ENCODE measurements at regions not wholly inside any gene's neighbourhood (a gene's known extent, or its start where the extent isn't known, plus 50 kb on each side); places are given as distances from the start of the nearest gene placed in this dataset.
"Not testable (repeated sequence)": the region's sequence is repeated elsewhere in the genome, so short reads cannot be mapped to it uniquely, and the experiment has no call there.

GRCh38 chr9:38170155-38170554, 101.1 kb upstream of the SHB start:
- H3K4me3 ChIP-seq (ENCODE audit: low read length); H3K36me3 ChIP-seq (ENCODE audit: control insufficient read depth, insufficient read depth, low read length); H3K27me3 Mint-ChIP-seq (ENCODE audit: low read depth in 2 of 2); H3K27ac Mint-ChIP-seq; H3K36me3 Mint-ChIP-seq; H3K4me1 Mint-ChIP-seq; H3K4me1 ChIP-seq (ENCODE audit: control insufficient read depth, insufficient read depth, low read length); H3K9me3 ChIP-seq (ENCODE audit: control insufficient read depth, insufficient read depth, low read length); H3K27ac ChIP-seq (ENCODE audit: low read length); intact Hi-C loops (cut with micrococcal nuclease); H3K27me3 ChIP-seq (ENCODE audit: control insufficient read depth, insufficient read depth, low read length); ATAC-seq; H3K4me3 Mint-ChIP-seq; DNase-seq: not testable (repeated sequence)
- WGBS (ENCODE audit: insufficient coverage), result 94% methylated on average over 6 of the region's 6 CpGs
- H3K9me3 Mint-ChIP-seq, result peaks cover 7 to 14% of the 10 kb centered on the region in 2 donors

DNA sequence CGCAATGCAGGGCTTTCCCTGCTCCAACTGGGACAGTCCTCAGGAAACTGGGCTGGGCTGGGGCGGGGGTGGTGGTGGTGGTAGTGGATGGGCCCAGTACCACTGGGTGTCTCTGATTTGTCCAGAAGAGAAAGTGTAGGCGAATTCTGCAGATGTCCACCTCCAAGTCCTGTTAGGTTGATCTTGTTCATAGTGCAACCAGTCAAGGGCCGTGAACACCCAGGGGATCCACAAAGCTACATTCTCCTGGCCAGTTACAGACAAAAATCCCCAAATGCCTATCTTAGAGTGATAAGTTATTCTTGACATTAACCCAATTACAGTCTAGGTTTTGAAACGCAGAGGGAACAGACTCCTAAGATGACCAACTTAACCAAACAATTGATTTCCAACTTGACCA, 97.5 kb upstream of the SHB start:
- H3K27me3 Mint-ChIP-seq (ENCODE audit: low read depth in 2 of 2), result peaks cover 0 to 5% of the 10 kb centered on the region in 2 donors
- Histone ChIP-seq H3K4me3 (ENCODE audit: low read length) (no peak overlapping the region), H3K27me3 (ENCODE audit: control insufficient read depth, insufficient read depth, low read length) (no peaks in the 10 kb centered on the region), H3K4me1 (ENCODE audit: control insufficient read depth, insufficient read depth, low read length) (no peaks in the 10 kb centered on the region), H3K27ac (ENCODE audit: low read length) (no peak overlapping the region), H3K36me3 (ENCODE audit: control insufficient read depth, insufficient read depth, low read length) (no peaks in the 10 kb centered on the region), H3K9me3 (ENCODE audit: control insufficient read depth, insufficient read depth, low read length) (peaks cover 5% of the 10 kb centered on the region)
- WGBS (ENCODE audit: insufficient coverage), result 88% methylated on average over 5 of the region's 5 CpGs
- peaks cover 7 to 12% of the 10 kb centered on the region in 2 donors for H3K9me3 Mint-ChIP-seq
- no peak for TF ChIP-seq CTCF (IDR thresholded peaks at IDR 0.05)
- no peak overlapping the region for H3K27ac Mint-ChIP-seq
- ATAC-seq (no peak), DNase-seq (no peak)
- H3K4me3 Mint-ChIP-seq, result no peak overlapping the region
- intact Hi-C loops (cut with micrococcal nuclease), result no loop called here
- peaks cover 0 to 9% of the 10 kb centered on the region in 2 donors for H3K4me1 Mint-ChIP-seq
- H3K36me3 Mint-ChIP-seq, result peaks cover 7% of the 10 kb centered on the region

GRCh38 chr9:38164659-38165221, 95.7 kb upstream of the SHB start:
- Histone ChIP-seq H3K27ac (ENCODE audit: low read length) (no peak overlapping the region), H3K27me3 (ENCODE audit: control insufficient read depth, insufficient read depth, low read length) (no peaks in the 10 kb centered on the region), H3K9me3 (ENCODE audit: control insufficient read depth, insufficient read depth, low read length) (no peaks in the 10 kb centered on the region), H3K4me1 (ENCODE audit: control insufficient read depth, insufficient read depth, low read length) (no peaks in the 10 kb centered on the region), H3K4me3 (ENCODE audit: low read length) (no peak overlapping the region), H3K36me3 (ENCODE audit: control insufficient read depth, insufficient read depth, low read length) (no peaks in the 10 kb centered on the region)
- WGBS (ENCODE audit: insufficient coverage), result 16% methylated on average over 9 of the region's 9 CpGs
- peaks cover 3% of the 10 kb centered on the region for H3K36me3 Mint-ChIP-seq
- H3K27ac Mint-ChIP-seq, result no peak overlapping the region
- peaks cover 0 to 9% of the 10 kb centered on the region in 2 donors for H3K4me1 Mint-ChIP-seq
- no peak for TF ChIP-seq CTCF (IDR thresholded peaks at IDR 0.05)
- intact Hi-C loops (cut with micrococcal nuclease), result loop anchor here (5.0 kb wide), 2 partner anchors 93 to 252 kb away; no protein-coding TSS in a partner anchor
- H3K9me3 Mint-ChIP-seq, result peaks cover 2 to 3% of the 10 kb centered on the region in 2 donors
- H3K4me3 Mint-ChIP-seq, result no peak overlapping the region
- DNase-seq, result peak in 1 of 2 donors; percentile 9
- no peak for ATAC-seq
- peaks cover 0 to 7% of the 10 kb centered on the region in 2 donors for H3K27me3 Mint-ChIP-seq (ENCODE audit: low read depth in 2 of 2)

DNA sequence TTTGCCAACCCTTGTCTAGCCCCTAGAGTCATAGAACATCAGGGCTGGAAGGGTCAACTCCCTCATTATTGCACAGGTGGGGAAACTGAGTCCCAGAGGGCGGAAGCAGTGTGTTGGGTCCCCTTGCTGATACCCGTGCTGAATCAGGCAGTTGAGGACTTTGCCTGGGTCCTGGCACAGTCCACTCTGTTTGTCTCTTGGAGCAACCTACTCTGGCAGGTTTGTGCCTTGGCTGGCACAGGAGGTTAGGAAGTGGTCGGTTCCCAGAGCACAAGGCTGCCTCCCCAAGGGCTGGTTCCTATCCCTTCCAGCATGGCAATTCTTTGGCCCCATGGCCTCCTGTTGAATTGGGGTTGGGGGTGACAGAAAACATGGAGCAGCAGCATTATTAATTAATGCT, 94.5 kb upstream of the SHB start:
- Mint-ChIP-seq H3K9me3 (no peaks in the 10 kb centered on the region), H3K27me3 (ENCODE audit: low read depth in 2 of 2) (peaks cover 0 to 6% of the 10 kb centered on the region in 2 donors), H3K36me3 (no peaks in the 10 kb centered on the region), H3K4me1 (peaks cover 0 to 9% of the 10 kb centered on the region in 2 donors), H3K4me3 (no peak overlapping the region), H3K27ac (no peak overlapping the region)
- no peak overlapping the region for H3K4me3 ChIP-seq (ENCODE audit: low read length)
- ATAC-seq, result no peak
- TF ChIP-seq CTCF (IDR thresholded peaks at IDR 0.05), result no peak
- intact Hi-C loops (cut with micrococcal nuclease), result loop anchor here (5.0 kb wide), 2 partner anchors 94 to 251 kb away; no protein-coding TSS in a partner anchor
- WGBS (ENCODE audit: insufficient coverage), result 77% methylated on average over 3 of the region's 3 CpGs
- no peaks in the 10 kb centered on the region for H3K4me1 ChIP-seq (ENCODE audit: control insufficient read depth, insufficient read depth, low read length)
- H3K9me3 ChIP-seq (ENCODE audit: control insufficient read depth, insufficient read depth, low read length), result no peaks in the 10 kb centered on the region
- DNase-seq, result no peak
- no peaks in the 10 kb centered on the region for H3K27me3 ChIP-seq (ENCODE audit: control insufficient read depth, insufficient read depth, low read length)
- no peaks in the 10 kb centered on the region for H3K36me3 ChIP-seq (ENCODE audit: control insufficient read depth, insufficient read depth, low read length)
- no peak overlapping the region for H3K27ac ChIP-seq (ENCODE audit: low read length)
